ENCODE measurements at regions not wholly inside any gene's neighbourhood (a gene's known extent, or its start where the extent isn't known, plus 50 kb on each side); places are given as distances from the start of the nearest gene placed in this dataset.

- no peak for DNase-seq
These were observed 242.4 kb downstream of the ALDH8A1 start for GRCh38 chr6:134707342-134708031.

GRCh38 chr6:134706806-134707205 lies 243.1 kb downstream of the ALDH8A1 start:
- DNase-seq: no peak

GRCh38 chr6:134706153-134706552 lies 243.7 kb downstream of the ALDH8A1 start:
- DNase-seq: no peak

DNA sequence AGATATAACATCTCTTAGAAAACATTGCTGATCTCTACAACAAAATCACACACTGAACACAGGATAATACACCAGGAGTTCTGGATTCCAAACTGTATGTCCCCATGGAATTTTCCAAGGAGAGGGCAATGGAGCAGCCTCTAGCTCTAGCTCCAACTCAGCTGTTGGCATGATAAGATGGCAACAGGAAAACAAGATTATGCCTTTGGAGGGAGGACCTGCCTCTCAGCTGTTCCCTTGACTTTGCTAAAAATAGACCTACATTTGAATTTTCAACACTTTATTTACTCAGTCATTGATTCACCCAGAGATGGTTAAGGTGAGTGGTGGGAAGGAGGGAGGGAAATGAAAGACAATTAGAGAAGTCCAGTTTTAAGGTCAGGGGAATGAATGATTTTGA lies 246.7 kb downstream of the ALDH8A1 start:
- no peak for DNase-seq

DNA sequence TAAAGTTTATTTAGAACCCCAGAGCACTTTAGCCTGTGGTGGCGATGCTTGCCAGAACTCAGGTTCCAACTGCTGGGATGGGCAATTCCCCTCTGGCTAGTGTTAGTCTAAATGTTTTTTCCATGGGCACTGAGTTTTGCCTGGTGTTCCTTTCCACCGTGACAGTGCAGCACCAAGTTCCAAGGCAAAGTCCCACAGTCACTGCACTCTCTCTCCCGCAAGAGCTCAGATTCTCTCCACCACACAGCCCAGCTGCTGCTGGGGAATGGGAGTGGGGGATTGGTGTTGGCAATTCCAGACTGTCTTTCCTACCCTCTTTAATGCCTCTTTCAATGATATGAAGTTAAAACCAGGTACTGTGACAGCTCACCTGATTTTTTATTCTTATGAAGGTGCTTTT lies 247.6 kb downstream of the ALDH8A1 start:
- DNase-seq: no peak

DNA sequence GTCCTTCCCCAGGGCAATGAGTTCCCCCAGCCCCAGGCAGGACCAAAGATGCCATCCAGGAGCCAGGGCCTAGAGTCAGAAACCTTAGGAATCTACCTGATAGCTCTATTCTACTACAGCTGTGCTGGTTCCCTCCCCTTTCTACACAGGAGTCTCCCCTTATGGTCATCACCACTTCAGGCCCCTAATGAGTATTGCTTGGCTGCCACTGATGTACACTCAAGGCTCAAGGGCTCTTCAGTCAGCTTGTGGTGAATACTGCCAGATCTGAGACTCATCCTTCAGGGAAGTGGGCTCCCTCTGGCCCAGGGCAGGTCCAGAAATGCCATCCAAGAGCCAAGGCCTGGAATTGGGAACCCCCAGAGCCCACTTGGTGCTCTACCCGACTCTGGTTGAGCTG lies 248.6 kb downstream of the ALDH8A1 start:
- DNase-seq: no peak

GRCh38 chr6:134698228-134698627 lies 251.7 kb downstream of the ALDH8A1 start:
- DNase-seq: no peak

- DNase-seq: no peak
These were observed 257.9 kb downstream of the ALDH8A1 start for GRCh38 chr6:134692008-134692407.

GRCh38 chr6:134691180-134691579 lies 258.7 kb downstream of the ALDH8A1 start:
- no peak for DNase-seq

GRCh38 chr6:134690048-134690447 lies 259.9 kb downstream of the ALDH8A1 start:
- no peak for DNase-seq

GRCh38 chr6:134689641-134690040 lies 260.3 kb downstream of the ALDH8A1 start:
- DNase-seq: no peak

DNA sequence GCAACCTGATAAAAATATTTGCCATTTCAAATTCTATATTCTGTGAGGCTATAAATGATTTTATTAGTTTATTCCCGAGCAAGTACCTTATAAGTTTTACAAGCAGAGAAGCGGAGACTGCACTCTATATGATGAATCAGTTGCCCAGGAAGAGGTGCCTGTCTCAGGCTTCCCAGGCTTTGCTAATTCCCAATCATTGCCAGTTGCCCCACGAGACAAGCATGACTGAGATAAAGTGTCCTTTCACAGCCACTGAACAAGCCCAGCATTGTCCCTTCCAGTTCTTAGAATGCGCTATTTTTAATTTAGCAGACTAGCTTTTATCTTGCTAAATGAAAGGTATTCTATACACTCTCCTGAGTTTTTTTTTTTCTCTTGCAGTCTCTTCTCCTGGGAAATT lies 260.7 kb downstream of the ALDH8A1 start:
- no peak for DNase-seq

DNA sequence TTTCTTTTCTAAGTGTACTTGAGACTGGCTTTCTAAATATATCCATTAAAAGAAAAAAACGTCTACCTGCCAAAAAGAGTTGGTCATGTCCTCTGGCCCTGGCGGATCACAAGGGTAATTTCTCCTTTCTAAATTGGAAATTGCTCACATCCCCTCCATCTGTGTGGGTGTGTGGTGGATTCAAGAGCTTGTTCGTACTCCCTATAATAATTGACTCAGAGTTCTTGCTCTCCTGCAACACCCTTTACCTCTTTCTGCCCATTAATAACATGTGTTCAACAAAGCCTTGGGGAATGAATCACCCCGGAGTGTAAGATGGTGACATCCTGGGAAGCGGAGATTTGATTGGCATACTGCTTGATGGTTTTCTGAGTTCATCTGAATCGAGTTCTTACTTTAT lies 263.8 kb downstream of the ALDH8A1 start:
- DNase-seq: no peak

DNA sequence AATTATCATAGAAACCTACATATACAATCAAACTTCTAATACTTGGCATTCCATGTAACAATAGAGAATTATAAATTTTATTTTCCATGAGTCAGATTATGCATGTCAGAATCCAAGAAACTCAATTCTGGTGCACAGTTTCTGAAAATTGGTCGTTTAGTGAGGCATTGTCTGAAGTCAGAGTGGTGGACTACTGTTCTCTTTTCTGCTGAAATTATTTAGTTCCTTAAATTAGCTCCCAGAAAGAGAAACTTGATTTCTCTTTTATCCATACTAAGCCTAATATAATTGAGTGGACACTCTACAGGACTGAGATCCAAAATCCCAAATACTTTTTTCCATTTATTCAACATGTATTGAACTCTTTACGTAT lies 265.5 kb downstream of the ALDH8A1 start:
- DNase-seq: no peak

GRCh38 chr6:134683783-134684422 lies 266.0 kb downstream of the ALDH8A1 start:
- no peak for DNase-seq

DNA sequence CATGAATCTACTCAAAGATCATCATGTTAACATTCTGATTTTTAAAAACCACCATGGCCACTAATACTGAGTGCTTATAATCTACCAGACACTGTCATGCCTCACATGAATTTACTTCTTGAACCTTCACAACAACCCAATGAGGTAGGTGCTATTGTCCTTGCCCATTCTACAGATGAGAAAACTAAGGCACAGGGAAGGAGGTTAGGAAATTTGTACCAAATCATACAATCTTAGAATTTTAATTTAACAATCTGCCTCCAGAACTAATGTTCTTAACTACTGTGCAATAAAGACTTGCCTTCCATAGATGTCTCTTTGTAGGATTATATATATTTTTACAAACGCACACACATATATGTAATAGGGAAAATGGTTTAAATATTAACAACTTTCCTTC lies 269.5 kb downstream of the ALDH8A1 start:
- no peak for DNase-seq

GRCh38 chr6:134680021-134680420 lies 269.9 kb downstream of the ALDH8A1 start:
- no peak for DNase-seq

DNA sequence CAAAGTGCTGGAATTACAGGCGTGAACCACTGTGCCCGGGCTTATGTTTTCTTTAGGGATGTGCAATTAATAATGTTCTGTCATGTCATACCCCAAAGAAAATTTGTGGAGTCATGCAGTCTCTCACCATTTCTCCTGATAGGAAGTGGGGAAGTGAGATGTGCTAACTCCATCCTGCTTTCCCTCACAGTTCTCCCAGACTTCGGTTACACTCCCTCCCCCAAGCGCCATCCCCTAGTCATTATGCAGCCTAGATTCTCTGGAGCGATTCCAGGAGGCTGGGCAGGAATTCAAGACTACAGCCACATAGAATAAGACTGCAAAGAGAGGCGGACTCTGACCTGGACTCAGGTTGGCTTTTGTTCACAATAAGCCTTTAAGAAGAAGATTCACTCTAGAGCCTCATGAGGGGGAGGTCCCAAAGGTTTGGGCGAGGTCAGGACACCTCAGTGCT lies 271.4 kb downstream of the ALDH8A1 start:
- no peak for DNase-seq

GRCh38 chr6:134676307-134677281 lies 273.3 kb downstream of the ALDH8A1 start:
- no peak for DNase-seq

DNA sequence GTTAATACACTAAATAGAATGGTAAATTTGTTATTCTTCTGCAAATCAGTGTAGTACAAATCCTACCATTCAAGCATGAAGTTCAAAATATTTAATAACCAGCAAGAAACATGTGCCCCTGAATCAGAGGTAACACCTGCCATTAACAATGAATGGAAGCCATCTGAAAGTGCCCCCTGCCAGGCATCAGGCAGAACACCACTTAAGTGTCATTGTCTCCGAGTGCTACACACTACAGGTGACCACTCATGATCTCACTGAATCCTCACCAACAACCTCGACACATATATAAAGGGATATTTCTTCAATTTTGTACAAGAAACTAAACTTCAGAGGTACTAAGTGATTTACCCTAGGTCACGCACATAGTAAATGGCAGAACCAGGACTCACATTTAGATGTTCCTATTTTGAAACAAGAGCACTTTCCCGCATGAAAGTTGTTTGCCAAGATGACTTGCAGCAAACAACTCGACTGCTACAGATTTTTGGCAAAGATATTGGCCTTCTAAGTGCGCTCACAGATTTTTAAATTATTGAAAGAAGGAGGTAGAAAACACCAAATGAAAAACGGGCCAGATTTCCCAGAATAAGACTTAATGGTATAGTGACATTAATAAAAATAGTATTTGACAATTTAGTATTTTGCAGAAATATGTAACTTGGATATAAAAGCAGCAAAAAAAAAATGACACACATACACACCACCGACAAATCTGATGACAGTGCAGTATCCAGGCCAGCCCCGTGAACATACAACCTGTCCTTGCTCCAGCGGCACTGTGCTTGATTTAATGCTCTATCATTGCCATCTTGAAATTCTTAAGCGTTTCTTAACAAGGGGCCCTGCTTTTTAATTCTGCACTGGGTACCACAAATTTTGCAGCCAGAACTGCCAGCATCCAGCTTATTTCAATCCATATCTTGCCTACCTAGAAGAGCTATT lies 274.5 kb downstream of the ALDH8A1 start:
- no peak for DNase-seq

GRCh38 chr6:134674562-134674961 lies 275.3 kb downstream of the ALDH8A1 start:
- DNase-seq: no peak

DNA sequence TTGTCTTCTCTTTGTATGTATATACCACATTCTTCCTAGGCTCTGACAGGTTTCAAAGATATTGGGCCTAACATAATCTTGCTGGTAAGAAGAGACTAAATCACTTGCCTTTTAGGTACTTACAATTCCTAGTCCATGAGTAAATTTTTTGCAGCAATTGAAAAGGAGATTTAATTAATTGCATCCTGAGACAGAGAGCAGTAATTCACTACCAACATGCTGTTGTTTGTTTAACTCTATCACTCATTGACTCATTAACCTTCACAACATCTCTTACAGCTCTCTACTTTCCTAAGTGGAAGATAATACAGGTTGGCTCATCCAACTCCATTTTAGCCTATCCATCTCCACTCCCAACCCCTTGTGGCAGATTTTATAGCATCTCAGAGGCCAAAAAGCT lies 280.4 kb downstream of the ALDH8A1 start:
- DNase-seq: no peak

All from stimulated activated CD4-positive, alpha-beta T cell treated with anti-CD3 and anti-CD28 coated beads, Interleukin-1b, Interleukin-23, amount 100 ng/mL, for 48 hours (primary cell).